HG02642 (cell line): ENCODE measurements at regions not wholly inside any gene's neighbourhood (a gene's known extent, or its start where the extent isn't known, plus 50 kb on each side); places are given as distances from the start of the nearest gene placed in this dataset.
A peak's percentile ranks its signal among the peaks of the same experiment; 100 is the strongest.
"Not testable (repeated sequence)": the region's sequence is repeated elsewhere in the genome, so short reads cannot be mapped to it uniquely, and the experiment has no call there.

ENCODE experiments used
- ATAC-seq: cut with Tn5 transposase; IDR thresholded peaks from one replicate; pipeline ENCODE4 v1.9.1; 2021; ENCODE audit warnings: mild to moderate bottlenecking; ENCODE audit not compliant: unreplicated experiment, poor library complexity

DNA sequence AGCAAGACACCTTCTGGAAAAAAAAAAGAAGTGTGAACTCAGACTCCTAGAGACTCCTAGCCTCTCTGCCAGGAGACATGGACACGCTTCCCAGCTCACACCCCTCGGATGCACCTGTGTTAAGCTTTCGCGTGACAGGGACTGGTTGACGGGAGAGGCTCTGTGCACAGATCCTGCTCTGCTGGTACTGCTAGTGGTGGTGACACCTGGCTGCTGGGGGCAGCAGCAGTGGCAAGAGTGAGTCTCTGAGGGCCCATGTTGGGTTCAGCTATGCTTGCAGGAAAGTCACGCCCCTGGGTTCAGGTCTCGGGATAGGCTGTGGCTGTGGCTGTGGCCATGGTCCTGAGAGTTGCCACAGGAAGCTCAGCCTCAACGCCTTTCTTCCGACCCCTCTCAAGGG, 81.1 kb downstream of the XRCC2 start:
- ATAC-seq, result no peak

DNA sequence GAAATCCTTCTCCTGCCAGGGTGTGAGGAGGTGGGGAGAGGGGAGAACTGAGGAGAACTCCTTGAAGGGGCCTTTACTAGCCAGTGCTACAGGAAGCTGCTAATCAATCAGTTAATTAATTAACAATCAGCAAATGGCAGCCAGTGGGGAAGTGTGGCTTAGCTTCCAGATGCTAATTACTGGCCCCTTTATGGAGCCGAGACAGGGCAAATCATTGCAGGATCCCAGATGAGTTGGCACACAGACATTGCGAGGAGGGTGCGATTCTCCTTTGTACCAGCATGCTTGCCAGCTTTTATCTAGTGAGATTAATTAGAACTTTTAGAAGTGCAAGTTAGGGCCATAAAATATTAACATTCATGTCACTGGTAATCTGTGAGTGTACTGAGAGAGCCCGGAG, 84.0 kb downstream of the XRCC2 start:
- ATAC-seq, result no peak

DNA sequence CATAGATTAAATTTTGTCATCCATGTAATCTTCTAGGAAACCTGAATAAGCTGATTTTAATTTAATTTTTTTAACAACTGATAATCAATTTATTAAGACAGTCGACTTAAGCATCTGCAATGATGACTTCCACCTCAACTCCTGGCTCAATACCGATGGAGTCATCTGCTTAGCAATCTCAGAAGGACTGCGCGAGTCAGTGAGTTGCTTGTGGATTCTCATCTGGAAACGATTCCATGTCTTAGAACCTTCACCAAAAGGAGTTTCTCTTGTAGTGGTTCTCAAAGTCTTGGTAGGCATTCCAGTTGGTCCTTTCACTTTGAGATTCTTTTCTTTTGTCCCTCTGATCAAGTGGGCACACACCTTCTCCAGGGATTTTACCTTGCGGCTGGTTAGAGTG, 85.5 kb downstream of the XRCC2 start:
- no peak for ATAC-seq

DNA sequence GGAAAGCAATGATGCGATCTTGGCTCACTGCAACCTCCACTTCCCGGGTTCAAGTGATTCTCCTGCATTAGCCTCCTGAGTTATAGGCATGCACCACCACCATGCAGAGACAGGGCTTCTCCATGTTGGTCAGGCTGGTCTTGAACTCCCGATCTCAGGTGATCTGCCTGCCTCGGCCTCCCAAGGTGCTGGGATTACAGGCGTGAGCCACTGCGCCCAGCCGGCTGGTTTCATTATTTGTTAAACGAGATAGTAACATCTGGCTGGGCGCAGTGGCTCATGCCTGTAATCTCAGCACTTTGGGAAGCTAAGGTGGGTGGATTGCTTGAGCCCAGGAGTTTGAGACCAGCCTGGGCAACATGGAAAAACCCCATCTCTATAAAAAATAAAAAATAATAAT, 86.1 kb downstream of the XRCC2 start:
- not testable (repeated sequence) for ATAC-seq

DNA sequence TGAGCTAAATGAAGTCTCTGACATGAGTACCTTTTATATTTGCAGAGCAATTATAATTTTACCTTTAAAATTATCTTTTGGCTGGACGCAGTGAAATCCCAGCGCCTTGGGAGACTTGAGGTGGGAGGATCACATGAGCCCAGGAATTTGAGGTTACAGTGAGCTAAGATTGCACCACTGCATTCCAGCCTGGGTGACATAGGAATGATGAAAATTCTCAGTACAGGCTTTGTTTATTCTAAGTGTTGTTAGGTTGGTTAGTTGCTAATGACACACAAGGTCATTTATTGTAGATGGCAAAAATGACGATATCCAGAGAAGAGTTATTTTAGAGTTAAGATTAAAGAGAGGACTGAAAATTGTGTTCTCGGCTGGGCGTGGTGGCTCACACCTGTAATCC, 87.6 kb downstream of the XRCC2 start:
- no peak for ATAC-seq

DNA sequence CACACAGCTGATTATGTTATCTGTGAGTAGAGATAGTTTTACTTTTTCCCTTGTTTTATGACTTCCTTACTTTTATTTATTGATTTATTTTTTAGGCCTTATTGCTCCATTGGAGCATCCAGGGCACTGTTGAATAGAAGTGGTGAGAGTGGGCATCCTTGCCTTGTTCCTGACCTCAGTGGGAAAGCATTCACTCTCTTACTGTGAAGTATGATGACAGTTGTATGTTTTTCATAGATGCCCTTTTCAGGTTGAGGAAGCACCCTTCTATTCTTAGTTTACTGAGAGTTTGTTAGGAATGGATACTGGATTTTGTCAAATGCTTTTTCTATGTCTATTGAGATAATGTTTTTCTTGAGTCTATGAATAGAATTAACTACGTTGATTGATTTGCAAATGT, 88.6 kb downstream of the XRCC2 start:
- no peak for ATAC-seq

DNA sequence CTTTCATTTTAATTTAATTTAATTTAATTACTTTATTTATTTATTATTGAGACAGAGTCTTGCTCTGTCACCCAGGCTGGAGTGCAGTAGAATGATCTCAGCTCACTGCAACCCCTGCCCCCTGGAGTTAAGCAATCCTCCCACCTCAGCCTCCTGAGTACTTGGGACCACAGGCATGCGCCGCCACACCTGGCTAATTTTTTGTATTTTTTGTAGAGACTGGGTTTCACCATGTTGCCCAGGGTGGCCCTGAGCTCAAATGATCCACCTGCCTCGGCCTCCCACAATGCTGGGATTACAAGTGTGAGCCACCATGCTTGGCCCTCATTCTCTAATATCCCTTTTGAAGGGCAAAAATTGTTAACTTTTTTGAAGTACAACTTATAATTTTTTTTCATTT, 92.9 kb downstream of the XRCC2 start:
- ATAC-seq, result no peak

DNA sequence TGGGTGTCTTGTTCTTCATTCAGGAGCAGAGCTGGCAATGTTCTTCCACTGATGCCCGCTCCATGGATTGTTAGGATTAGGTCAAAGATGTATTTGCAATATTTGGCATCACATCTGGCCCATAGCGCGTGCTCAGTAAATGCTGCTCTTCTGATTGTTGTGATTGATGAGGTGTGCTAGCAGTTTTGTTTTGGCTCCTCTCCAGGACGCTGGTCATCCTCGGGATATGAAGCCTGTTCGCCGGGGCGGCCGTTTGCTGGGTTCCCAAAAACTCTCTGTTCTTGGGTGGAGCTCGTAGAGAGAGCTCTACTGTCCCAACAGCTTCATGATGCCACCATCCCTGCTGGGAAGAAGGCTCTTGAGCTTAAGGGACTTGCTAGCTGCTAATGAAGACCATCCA, 96.9 kb downstream of the XRCC2 start:
- no peak for ATAC-seq

DNA sequence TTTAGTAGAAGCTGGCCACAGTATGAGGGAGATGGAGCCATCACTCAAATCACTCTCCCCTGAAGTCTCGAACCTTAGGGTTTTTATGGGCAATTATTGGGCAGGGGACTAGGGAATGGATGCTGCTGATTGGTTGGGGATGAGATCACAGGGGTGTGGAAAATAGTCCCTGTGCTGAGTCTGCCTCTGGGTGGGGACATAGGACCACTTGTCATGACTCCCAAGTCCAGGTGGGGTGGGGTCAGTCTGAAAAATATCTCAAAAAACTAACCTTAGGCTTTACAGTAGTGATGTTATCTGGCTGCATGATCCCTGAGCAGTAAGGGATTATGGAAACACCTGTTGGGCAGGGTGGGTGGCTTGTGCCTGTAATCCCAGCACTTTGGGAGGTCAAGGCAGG, 98.6 kb downstream of the XRCC2 start:
- no peak for ATAC-seq

DNA sequence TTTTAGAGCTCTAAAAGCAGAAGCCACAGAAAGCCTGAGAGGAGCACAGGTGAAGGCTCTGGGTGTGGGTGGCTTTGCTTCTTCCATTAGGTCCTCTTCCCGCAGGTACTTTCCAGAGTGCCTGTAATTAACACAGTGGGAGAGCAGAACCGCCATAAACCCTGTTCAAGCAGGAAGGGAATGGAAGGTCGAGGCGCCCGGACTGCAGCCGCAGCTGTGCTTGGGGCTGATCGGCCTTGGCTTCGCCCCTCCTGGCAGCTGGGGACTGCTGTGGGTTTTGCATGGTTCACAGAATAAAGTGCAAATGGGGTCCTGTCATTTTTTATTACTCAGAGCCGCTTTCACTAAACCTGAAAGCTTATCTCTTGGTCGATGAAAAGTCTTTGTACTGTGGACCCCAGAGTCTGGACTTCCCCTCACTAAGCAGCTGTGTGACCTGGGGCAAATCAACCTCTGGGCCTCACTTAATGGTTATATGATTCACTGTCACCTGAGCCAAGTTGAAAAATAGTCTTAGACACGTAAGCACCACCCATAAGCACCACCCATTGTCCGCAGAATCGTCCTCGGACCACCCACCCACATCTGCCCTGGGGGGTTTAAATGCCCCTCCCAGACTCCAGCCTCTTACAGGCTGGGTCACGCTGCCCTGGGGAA, 100.9 kb downstream of the XRCC2 start:
- peak; percentile 76 for ATAC-seq

DNA sequence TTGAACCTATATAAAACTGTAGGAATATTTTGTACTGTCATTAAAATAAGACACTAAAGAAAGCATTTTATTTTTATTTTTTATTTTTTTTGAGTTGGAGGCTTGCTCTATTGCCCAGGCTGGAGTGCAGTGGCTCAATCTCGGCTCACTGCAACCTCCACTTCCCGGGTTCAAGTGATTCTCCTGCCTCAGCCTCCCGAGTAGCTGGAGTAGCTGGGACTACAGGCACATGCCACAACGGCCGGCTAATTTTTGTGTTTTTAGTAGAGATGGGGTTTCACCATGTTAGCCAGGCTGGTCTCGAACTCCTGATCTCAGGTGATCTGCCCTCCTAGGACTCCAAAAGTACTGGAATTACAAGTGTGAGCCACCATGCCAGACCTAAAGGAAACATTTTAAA, 102.8 kb downstream of the XRCC2 start:
- not testable (repeated sequence) for ATAC-seq

DNA sequence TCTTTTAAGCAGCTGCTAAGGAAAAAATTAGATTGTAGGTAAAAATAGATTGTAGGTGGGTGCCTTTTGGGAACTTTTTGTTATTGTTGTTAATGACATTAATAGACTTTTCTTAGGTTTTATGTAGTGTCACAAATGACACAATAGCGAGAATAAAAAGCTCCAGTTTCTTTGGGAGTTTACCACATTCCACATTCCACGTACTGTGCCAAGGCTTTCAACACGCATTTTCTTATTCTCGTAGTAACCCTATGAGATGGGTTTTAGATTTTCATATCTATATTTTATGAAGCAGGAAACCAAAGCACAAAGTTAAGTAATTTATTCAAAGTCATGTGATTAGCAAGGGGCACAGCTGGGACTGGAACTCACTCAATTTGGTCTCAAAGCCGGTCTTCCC, 103.8 kb downstream of the XRCC2 start:
- no peak for ATAC-seq

DNA sequence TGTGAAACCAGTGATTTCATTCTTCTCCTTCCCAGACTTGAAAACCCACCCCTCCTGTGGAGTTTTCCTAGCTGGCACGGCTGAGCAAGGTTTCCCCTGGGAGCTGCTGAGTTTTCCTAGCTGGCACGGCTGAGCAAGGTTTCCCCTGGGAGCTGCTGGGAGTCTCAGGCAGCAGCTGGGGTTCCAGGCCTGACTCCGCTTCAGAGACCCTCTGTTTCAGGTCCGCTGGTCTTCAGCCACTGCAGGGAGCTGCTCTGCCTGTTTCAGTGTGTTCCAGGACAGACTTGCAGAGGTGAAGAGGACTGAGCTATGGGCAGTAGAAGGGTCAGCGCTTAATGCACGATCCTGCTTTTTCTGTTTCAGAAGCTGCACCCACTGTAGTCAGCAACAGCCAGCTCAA, 104.9 kb downstream of the XRCC2 start:
- ATAC-seq, result no peak

DNA sequence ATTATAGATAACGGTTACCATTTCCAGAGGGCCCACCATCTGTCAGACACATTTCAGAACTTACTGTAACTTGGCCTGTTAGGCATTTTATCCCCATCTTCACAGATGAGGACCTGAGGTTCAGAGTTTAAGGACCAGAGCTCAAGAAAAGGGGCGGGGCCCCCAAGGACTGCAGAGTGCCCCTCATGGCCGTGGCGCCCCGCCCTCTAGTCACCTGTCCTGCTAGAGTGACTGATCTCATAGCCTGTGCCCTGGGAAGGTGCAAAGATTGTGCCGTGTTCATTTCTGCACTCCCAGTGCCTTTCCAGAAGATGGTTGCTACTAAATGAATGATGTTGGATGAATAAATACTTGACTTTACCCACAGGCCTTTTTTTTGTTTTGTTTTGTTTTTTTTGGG, 107.0 kb downstream of the XRCC2 start:
- ATAC-seq, result no peak

DNA sequence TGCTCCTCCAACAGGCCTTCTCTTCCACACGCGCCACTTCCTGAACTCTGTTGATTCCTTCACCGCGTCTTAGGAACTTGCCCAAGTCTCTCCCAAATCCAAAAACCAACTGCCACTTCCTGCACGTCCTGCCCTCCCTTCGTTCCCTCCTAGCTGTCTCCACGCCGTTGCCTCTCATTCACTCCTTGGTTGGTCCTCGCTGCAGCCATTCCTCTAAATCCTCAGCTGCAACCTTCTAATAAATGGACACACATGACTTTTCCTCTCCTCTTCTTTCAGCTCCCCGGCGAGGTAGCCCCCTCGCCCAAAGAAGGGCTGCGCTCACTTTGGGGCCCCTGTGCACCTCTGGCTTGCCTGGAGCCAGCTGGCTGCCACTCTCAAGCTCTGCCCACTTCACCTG, 110.2 kb downstream of the XRCC2 start:
- ATAC-seq, result no peak

DNA sequence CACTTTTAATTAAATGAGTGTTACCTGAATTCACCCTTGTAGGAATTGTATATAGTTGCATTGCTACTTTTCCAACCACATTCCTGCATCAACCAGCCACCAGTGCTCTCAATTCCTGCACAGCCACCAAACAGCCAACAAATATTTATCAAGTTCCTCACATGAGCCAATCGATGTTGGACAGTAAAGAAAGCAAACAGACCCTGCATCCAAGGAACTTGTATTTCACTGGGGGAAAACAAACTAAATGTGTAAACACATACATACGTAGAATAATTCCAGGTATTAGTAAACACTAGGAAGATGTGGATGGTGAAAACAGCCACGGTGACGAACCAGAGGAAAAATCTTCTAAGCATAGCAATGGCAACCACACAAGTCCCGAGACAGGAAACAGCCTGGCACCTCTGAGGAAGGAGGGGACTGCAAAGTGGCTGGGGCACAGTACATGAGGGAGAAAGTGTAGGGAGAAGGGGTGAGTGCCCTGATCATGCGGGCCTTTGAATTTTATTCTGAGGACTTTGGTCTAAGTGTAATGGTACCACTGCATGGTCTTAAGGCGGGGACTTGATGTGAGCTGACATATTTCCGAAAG, 111.2 kb downstream of the XRCC2 start:
- no peak for ATAC-seq

DNA sequence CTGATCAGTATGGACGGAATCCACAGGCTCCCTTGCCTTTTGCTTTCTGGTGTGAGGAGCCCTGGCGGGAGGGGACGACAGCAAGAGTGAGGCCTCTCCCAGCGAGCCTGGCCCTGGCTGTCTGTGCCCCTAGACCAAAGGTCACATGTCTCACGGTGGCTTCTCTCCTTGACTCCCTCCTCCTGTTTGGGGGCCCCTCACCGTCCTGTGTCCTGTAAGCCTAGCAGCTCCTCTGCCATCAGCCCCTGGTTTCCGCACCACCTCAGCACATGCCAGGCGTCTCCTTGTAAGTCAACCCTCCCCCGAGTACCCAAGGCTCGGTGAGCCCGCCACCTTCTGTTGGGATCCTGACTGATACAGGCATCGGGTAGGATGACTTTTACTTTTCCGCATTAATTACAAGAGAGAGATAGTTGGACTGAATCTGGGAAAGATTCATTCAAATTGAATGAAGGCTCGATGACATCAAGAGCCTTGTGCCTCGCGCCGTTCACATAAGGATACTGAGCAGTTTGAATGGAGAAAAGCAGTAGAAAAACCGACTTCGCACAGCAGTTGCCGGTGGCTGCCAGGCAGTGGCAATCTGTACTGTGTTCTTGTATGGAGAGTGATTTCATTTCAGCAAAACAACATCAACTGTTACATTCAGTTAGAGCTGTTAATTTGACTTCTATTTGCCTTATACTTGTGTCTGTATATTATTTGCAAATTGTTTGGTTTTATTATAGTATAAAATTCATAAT, 119.8 kb downstream of the XRCC2 start:
- no peak for ATAC-seq

DNA sequence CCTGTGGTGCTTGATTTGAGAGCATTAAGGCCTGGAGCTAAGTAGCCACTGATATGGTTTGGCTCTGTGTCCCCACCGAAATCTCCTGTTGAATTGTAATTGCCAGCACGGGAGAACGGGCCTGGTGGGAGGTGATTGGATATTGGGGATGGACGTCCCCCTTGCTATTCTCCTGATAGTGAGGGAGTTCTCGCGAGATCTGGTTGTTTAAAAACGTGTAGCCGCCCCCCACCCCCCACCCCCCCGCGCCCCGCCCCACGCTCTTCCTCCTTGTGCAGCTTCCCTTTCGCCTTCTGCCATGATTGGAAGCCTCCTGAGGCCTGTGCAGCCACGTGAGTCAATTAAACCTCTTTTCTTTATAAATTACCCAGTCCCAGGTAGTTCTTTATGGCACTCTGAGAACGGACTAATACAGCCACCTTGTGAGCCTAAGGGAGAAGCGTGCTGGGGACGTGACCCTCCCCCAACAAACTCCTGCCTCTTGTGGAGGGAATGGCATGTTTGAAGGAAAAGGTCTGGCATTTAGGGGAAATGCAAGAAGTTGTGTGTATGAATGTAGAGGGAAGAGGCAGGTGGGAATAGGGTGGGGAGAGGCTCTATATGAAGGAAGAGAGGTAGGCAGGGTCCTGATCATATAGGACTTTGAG, 118.0 kb upstream of the KMT2C start:
- ATAC-seq, result no peak

DNA sequence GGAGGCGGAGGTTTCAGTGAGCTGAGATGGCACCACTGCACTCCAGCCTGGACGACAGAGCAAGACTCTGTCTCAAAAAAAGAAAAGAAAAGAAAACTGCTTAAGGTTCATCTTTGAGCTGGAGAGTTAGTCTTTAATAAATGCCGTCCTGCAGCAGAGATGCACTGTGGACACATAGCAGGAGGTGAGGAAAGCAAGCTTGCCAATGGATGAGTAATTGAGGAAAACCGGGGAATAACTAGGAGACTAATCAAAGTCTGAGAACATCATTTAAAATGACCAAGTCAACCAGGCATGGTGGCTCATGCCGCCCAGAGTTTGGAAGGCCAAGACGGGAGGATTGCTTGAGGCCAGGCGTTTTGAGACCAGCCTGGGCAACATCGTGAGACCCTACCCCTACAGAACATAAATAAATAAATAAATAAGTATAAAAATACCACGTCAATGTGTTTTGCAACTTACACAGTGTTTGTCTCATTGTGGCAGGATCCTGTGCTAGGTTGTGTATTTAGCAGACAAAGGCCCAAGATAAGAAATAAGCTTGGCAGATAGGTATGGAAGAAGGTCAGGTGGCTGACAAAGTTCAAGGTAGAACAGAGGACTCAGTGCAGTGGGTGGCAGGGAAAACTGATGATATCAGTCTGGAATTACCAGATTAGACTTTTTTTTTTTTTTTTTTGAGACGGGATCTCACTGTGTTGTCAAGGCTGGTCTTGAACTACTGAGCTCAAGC, 115.7 kb upstream of the KMT2C start:
- no peak for ATAC-seq

DNA sequence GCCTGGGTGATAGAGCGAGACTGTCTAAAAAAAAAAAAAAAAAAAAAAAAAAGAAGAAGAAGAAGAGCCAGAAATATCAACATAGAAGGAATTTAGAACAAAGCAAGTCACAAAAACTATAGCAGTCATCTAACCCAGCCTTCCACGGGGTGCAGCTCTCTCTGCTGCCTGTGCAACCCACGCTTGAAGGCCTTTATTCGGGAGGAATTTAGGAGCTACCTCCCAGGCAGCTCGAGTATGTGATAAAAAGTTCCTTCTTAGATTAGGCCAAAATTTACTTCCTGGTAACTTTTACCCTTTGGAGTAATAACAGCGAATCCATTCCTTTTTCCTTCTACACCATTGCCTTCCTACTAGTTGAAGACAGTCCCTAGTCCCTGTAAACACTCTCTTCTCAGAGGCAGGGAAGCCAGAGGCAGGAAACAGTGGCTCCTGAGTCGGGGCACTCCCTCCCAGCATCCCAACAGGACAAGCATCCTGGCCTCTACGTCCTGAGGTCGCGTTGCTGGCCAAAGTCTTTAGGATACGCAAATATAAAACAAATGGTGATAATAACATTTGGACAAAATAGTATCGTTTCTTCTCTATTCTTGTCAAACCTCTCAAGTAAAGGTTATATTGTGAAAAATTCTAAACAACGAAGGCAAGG, 109.3 kb upstream of the KMT2C start:
- no peak for ATAC-seq
